A549 (cell line): ENCODE measurements at regions not wholly inside any gene's neighbourhood (a gene's known extent, or its start where the extent isn't known, plus 50 kb on each side); places are given as distances from the start of the nearest gene placed in this dataset.

Source experiments
- ATAC-seq, 2 experiments: fragments of 200-7000 bp in 1 of 2; fragments of >200 bp in 1 of 2; cut with Nextera tagmentation in 1 of 2; cut with Tn5 transposase in 1 of 2; 3 replicates each; pipeline versions ENCODE4 v1.8.0 to v1.9.1; 2018 to 2020; ENCODE audit warnings: mild to moderate bottlenecking in 1 of 2, moderate library complexity in 1 of 2
- CTCF ChIA-PET: fragments of 300-600 bp; sonication (Branson Sonifier 250); formaldehyde crosslinking; extraction: SDS; loops from one replicate; lab custom pipeline; 2021; ENCODE audit warnings: antibody characterized with exemption, inconsistent platforms; lab: Yijun Ruan, JAX
- POLR2A ChIA-PET: fragments of 350-600 bp; formaldehyde crosslinking; extraction: SDS; loops from one replicate; lab custom pipeline; 2021; ENCODE audit warnings: antibody characterized with exemption, inconsistent platforms; lab: Yijun Ruan, JAX
- DNase-seq, 2 experiments: peaks; one replicate each; pipeline versions ENCODE4 v3.0.0 to v3.0.0-alpha.2; 2011 to 2016; ENCODE audit warnings: low read depth in 1 of 2, low spot score in 1 of 2
- FAIRE-seq: peaks from 2 replicates; lab custom pipeline; 2011; peaks lifted over from hg19 to GRCh38; lab: Jason Lieb, UNC
- H3K27ac ChIP-seq, 2 experiments: fragments of >200 bp; sonication (Bioruptor Twin); formaldehyde crosslinking; 3 replicates each; pipeline ENCODE4 v1.5.1; 2016 to 2017
- H3K4me1 ChIP-seq: fragments of >200 bp; sonication (Bioruptor Twin); formaldehyde crosslinking; 3 replicates; pipeline ENCODE4 v1.6.1; 2016
- H3K4me2 ChIP-seq: fragments of >200 bp; sonication (Bioruptor Twin); formaldehyde crosslinking; 3 replicates; pipeline ENCODE4 v1.6.1; 2016
- H3K4me3 ChIP-seq: fragments of >200 bp; sonication (Bioruptor Twin); formaldehyde crosslinking; 3 replicates; pipeline ENCODE4 v1.5.1; 2016
- H3K9me3 ChIP-seq: fragments of >200 bp; sonication (Bioruptor Twin); formaldehyde crosslinking; 3 replicates; pipeline ENCODE4 v1.6.1; 2016
- CBX2 ChIP-seq: fragments of 200-600 bp; sonication (generic); IDR thresholded peaks from 2 replicates; pipeline ENCODE4 v1.6.1; 2016; ENCODE audit warnings: low read depth, mild to moderate bottlenecking, borderline replicate concordance
- CBX8 ChIP-seq: fragments of 200-600 bp; sonication (generic); IDR thresholded peaks from 2 replicates; pipeline ENCODE4 v1.6.1; 2016
- CHD4 ChIP-seq: fragments of 200-600 bp; sonication (generic); IDR thresholded peaks from 2 replicates; pipeline ENCODE4 v1.6.1; 2016; ENCODE audit warnings: antibody characterized with exemption, mild to moderate bottlenecking, borderline replicate concordance
- FOSB ChIP-seq: fragments of 250-450 bp; sonication (Bioruptor Pico); IDR thresholded peaks from 2 replicates; pipeline ENCODE4 v1.5.0; 2020; ENCODE audit warnings: mild to moderate bottlenecking, moderate library complexity
- HDAC2 ChIP-seq: fragments of 200-600 bp; sonication (generic); IDR thresholded peaks from 2 replicates; pipeline ENCODE4 v1.6.1; 2016
- HEYL ChIP-seq: fragments of 250-450 bp; sonication (Bioruptor Pico); IDR thresholded peaks from 2 replicates; pipeline ENCODE4 v1.8.0; 2021; ENCODE audit warnings: mild to moderate bottlenecking, moderate library complexity
- HOXA7 ChIP-seq: fragments of 250-450 bp; sonication (Bioruptor Pico); IDR thresholded peaks from 2 replicates; pipeline ENCODE4 v1.5.0; 2020; ENCODE audit warnings: mild to moderate bottlenecking, moderate library complexity
- HOXB5 ChIP-seq: fragments of 250-450 bp; sonication (Bioruptor Pico); IDR thresholded peaks from 2 replicates; pipeline ENCODE4 v1.5.0; 2020; ENCODE audit warnings: mild to moderate bottlenecking, moderate library complexity
- JUNB ChIP-seq: fragments of >200 bp; sonication (Bioruptor Twin); formaldehyde crosslinking; IDR thresholded peaks from 2 replicates; pipeline ENCODE4 v1.6.1; 2016
- KDM5A ChIP-seq: fragments of 200-600 bp; sonication (generic); IDR thresholded peaks from 2 replicates; pipeline ENCODE4 v1.6.1; 2016; ENCODE audit warnings: antibody characterized with exemption, mild to moderate bottlenecking
- MAFK ChIP-seq: fragments of 450-650 bp; IDR thresholded peaks from 2 replicates; pipeline ENCODE4 v1.6.1; 2014; ENCODE audit not compliant: partially characterized antibody
- MAZ ChIP-seq: fragments of 150-350 bp; IDR thresholded peaks from 2 replicates; pipeline ENCODE4 v1.6.1; 2014; ENCODE audit warnings: antibody characterized with exemption, low read depth, low read length, borderline replicate concordance
- NFE2L2 ChIP-seq: fragments of 150-350 bp; conservative IDR thresholded peaks from 2 replicates; pipeline ENCODE4 v1.6.1; 2014; ENCODE audit warnings: low read length
- POLR2AphosphoS2 ChIP-seq: conservative IDR thresholded peaks from 2 replicates; pipeline ENCODE4 v1.6.1; 2012; ENCODE audit warnings: low read length, improper control_type of control experiment, inconsistent platforms
- RARB ChIP-seq: fragments of 250-450 bp; sonication (Bioruptor Pico); IDR thresholded peaks from 2 replicates; pipeline ENCODE4 v1.8.0; 2021; ENCODE audit warnings: mild to moderate bottlenecking, moderate library complexity
- RFX5 ChIP-seq: fragments of 450-650 bp; IDR thresholded peaks from 2 replicates; pipeline ENCODE4 v1.7.1; 2014; ENCODE audit warnings: antibody characterized with exemption, mild to moderate bottlenecking, moderate library complexity
- RNF2 ChIP-seq: fragments of 200-600 bp; sonication (generic); IDR thresholded peaks from 2 replicates; pipeline ENCODE4 v1.6.1; 2016; ENCODE audit warnings: low read depth, mild to moderate bottlenecking, antibody characterized with exemption, moderate library complexity, borderline replicate concordance
- TFCP2L1 ChIP-seq: fragments of 250-450 bp; sonication (Bioruptor Pico); IDR thresholded peaks from 2 replicates; pipeline ENCODE4 v1.5.0; 2021; ENCODE audit warnings: mild to moderate bottlenecking
- TP53 ChIP-seq: fragments of 250-450 bp; sonication (Bioruptor Pico); IDR thresholded peaks from 2 replicates; pipeline ENCODE4 v1.5.0; 2021; ENCODE audit warnings: mild to moderate bottlenecking, moderate library complexity
- WGBS: methylation state at CpG from one replicate; pipeline ENCODE4 v1.1.6; 2017; ENCODE audit errors: missing lambda C conversion rate; 5-methylcytosine and 5-hydroxymethylcytosine counted together
- TF ChIP-seq, protein P1 (sequence below): fragments of 250-450 bp; sonication (Bioruptor Pico); IDR thresholded peaks from 2 replicates; pipeline ENCODE4 v1.5.0; 2021; ENCODE audit warnings: mild to moderate bottlenecking, moderate library complexity, borderline replicate concordance
- TF ChIP-seq, protein P2 (sequence below): fragments of 200-600 bp; sonication (generic); IDR thresholded peaks from 2 replicates; pipeline ENCODE4 v1.6.1; 2016; ENCODE audit warnings: antibody characterized with exemption, mild to moderate bottlenecking, moderate library complexity
- TF ChIP-seq, protein P3 (sequence below): IDR thresholded peaks from 2 replicates; pipeline ENCODE4 v1.6.1; 2012; ENCODE audit warnings: low read depth, borderline replicate concordance

DNA sequence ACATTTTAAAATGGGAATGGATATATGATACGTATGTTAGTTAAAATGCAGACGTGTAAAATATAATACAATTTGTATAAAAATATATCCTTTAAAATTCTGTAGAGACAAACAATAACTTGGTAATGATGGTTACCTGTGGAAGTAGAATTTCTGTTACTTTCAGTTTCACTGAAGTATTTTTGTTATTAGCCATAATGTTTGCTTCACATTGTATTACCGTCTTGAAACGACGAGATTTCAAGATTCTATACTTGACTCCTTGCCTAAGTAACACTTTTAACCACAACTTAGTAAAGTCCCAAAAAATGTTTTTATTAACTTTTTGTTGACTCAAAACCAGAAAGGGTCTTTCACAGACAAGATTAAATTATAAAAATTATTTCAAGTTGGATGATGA, 488.3 kb upstream of the VRK2 start:
- no peak for TF ChIP-seq RARB
- TF ChIP-seq, all 56 proteins: peak for 0
- Histone ChIP-seq H3K4me2 (no peak overlapping the region), H3K4me3 (no peak overlapping the region), H3K27ac (no peak overlapping the region), H3K9me3 (no peaks in the 10 kb centered on the region), H3K4me1 (no peaks in the 10 kb centered on the region)
- ATAC-seq = no peak
- FAIRE-seq = no peak
- ChIA-PET CTCF (no interaction called here), POLR2A (no interaction called here)
- 37% methylated on average over 5 of the region's 5 CpGs for WGBS
- DNase-seq = no peak

DNA sequence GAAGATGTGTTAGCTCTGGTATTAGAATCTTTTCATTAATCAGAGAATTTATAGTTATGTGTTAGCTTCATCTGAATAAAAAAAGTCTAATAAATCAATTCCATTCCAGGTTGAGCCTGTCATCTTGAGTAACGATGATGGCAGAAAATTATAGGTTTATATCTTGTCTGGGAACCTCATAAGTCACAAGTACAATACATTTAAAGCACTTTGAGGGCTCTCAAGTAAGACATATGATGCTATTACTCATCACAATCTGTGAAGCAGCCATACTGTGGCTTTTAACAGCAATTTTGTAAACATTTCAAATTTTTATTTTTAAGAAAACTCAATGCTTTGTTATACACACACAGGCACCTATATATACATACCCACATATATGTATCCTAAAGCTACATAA, 484.1 kb upstream of the VRK2 start:
- Histone ChIP-seq H3K4me2 (no peak overlapping the region), H3K9me3 (no peaks in the 10 kb centered on the region), H3K27ac (no peak overlapping the region), H3K4me3 (no peak overlapping the region), H3K4me1 (no peaks in the 10 kb centered on the region)
- 2% methylated on average over 1 of the region's 1 CpG for WGBS
- FAIRE-seq = no peak
- ChIA-PET POLR2A (no interaction called here), CTCF (no interaction called here)
- ATAC-seq = no peak
- no peak for TF ChIP-seq POLR2AphosphoS2
- TF ChIP-seq FOSB = no peak
- TF ChIP-seq CBX2 = no peak
- no peak for TF ChIP-seq MAFK
- no peak for TF ChIP-seq RNF2
- TF ChIP-seq CBX8 = no peak
- TF ChIP-seq CHD4 = no peak
- TF ChIP-seq KDM5A = no peak
- DNase-seq = no peak

DNA sequence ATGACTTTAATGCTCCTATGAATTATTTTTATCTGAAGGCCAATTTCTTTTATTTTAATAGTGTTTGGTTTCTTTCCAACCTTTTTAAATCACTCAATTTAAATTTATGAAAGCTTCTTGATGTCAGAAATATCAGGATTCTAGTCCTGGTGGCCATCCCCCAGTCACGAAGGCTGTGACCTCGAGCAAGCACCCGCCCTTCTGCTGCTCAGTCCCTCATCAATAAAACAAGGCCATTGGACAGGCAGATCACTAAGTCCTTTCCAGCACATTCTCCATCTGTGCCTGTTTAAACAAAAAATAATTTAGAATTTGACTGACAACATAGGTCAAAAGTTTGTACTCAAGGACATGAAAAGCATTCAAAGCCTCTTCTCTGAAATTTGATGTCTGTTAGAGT, 483.6 kb upstream of the VRK2 start:
- ATAC-seq (no peak), DNase-seq (no peak), FAIRE-seq (no peak)
- POLR2A ChIA-PET = no interaction called here
- Histone ChIP-seq H3K27ac (no peak overlapping the region), H3K4me1 (no peaks in the 10 kb centered on the region), H3K4me3 (no peak overlapping the region), H3K9me3 (no peaks in the 10 kb centered on the region), H3K4me2 (no peak overlapping the region)
- WGBS = 2% methylated on average over 3 of the region's 3 CpGs
- TF ChIP-seq, protein P1, sequence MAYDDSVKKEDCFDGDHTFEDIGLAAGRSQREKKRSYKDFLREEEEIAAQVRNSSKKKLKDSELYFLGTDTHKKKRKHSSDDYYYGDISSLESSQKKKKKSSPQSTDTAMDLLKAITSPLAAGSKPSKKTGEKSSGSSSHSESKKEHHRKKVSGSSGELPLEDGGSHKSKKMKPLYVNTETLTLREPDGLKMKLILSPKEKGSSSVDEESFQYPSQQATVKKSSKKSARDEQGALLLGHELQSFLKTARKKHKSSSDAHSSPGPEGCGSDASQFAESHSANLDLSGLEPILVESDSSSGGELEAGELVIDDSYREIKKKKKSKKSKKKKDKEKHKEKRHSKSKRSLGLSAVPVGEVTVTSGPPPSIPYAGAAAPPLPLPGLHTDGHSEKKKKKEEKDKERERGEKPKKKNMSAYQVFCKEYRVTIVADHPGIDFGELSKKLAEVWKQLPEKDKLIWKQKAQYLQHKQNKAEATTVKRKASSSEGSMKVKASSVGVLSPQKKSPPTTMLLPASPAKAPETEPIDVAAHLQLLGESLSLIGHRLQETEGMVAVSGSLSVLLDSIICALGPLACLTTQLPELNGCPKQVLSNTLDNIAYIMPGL (CRISPR knock-in tag) = no peak
- TF ChIP-seq CHD4 (no peak), TP53 (no peak), HEYL (CRISPR knock-in tag) (no peak), HDAC2 (no peak), JUNB (no peak), FOSB (no peak)
- TF ChIP-seq, protein P2, sequence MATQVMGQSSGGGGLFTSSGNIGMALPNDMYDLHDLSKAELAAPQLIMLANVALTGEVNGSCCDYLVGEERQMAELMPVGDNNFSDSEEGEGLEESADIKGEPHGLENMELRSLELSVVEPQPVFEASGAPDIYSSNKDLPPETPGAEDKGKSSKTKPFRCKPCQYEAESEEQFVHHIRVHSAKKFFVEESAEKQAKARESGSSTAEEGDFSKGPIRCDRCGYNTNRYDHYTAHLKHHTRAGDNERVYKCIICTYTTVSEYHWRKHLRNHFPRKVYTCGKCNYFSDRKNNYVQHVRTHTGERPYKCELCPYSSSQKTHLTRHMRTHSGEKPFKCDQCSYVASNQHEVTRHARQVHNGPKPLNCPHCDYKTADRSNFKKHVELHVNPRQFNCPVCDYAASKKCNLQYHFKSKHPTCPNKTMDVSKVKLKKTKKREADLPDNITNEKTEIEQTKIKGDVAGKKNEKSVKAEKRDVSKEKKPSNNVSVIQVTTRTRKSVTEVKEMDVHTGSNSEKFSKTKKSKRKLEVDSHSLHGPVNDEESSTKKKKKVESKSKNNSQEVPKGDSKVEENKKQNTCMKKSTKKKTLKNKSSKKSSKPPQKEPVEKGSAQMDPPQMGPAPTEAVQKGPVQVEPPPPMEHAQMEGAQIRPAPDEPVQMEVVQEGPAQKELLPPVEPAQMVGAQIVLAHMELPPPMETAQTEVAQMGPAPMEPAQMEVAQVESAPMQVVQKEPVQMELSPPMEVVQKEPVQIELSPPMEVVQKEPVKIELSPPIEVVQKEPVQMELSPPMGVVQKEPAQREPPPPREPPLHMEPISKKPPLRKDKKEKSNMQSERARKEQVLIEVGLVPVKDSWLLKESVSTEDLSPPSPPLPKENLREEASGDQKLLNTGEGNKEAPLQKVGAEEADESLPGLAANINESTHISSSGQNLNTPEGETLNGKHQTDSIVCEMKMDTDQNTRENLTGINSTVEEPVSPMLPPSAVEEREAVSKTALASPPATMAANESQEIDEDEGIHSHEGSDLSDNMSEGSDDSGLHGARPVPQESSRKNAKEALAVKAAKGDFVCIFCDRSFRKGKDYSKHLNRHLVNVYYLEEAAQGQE = no peak
- CTCF ChIA-PET = no interaction called here

DNA sequence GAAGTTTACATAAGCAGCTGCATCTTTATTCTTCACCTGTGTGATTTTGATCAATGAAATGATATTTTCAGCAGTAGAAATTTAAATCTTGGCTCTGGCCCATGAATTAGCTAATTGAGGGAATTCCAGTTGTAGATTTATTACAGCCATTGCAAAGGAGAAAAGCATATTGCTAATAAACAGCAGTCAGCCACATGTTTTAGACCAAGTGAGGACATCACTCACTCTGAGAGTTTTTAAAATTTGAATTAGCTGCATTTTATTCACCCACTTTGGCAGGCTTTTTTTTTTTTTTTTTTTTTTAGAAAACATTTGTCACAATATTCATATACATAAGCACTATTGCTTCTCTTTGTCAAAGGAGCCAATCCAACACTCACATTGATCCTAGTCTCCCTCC, 479.4 kb upstream of the VRK2 start:
- no peak overlapping the region for H3K4me3 ChIP-seq
- ATAC-seq (no peak), DNase-seq (no peak), FAIRE-seq (no peak)
- H3K4me2 ChIP-seq = no peak overlapping the region
- H3K9me3 ChIP-seq = no peaks in the 10 kb centered on the region
- POLR2A ChIA-PET = no interaction called here
- H3K27ac ChIP-seq = no peak overlapping the region
- H3K4me1 ChIP-seq = no peaks in the 10 kb centered on the region
- CTCF ChIA-PET = no interaction called here
- TF ChIP-seq TFCP2L1 (CRISPR knock-in tag) (no peak), TP53 (no peak), HOXA7 (no peak), MAZ (no peak), RFX5 (no peak), NFE2L2 (no peak), HOXB5 (no peak), MAFK (no peak)
- TF ChIP-seq, protein P3, sequence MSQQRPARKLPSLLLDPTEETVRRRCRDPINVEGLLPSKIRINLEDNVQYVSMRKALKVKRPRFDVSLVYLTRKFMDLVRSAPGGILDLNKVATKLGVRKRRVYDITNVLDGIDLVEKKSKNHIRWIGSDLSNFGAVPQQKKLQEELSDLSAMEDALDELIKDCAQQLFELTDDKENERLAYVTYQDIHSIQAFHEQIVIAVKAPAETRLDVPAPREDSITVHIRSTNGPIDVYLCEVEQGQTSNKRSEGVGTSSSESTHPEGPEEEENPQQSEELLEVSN = no peak
